ENCODE measurements at regions not wholly inside any gene's neighbourhood (a gene's known extent, or its start where the extent isn't known, plus 50 kb on each side); places are given as distances from the start of the nearest gene placed in this dataset.
"Not testable (repeated sequence)": the region's sequence is repeated elsewhere in the genome, so short reads cannot be mapped to it uniquely, and the experiment has no call there.

DNA sequence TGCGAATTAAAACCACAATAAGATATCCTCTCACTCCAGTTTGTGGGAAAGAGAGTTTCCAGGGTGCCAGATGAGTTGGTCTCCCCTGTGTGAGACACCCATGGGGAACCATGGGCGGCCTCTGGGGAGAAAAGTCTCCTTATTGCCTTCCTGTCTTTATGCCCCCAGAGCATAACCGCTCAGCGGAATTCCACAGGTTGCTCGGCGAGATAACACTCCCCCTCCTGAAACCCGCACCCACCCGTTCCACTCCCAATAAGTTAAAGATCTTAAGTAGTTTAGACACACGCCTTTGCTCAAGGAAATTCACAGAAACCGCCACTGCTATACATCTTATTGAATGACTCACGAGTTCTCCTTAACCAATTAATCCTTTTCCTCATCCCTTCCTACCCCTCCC lies 1361.6 kb downstream of the CDH11 start:
- not testable (repeated sequence) for TF ChIP-seq EP300 (conservative IDR thresholded peaks at IDR 0.05; ENCODE audit: poor library complexity, severe bottlenecking); EZH2 (IDR thresholded peaks at IDR 0.05; ENCODE audit: borderline replicate concordance, insufficient read depth, low read length, poor library complexity, severe bottlenecking); POLR2AphosphoS5 (IDR thresholded peaks at IDR 0.05)
- TF ChIP-seq, protein P1, sequence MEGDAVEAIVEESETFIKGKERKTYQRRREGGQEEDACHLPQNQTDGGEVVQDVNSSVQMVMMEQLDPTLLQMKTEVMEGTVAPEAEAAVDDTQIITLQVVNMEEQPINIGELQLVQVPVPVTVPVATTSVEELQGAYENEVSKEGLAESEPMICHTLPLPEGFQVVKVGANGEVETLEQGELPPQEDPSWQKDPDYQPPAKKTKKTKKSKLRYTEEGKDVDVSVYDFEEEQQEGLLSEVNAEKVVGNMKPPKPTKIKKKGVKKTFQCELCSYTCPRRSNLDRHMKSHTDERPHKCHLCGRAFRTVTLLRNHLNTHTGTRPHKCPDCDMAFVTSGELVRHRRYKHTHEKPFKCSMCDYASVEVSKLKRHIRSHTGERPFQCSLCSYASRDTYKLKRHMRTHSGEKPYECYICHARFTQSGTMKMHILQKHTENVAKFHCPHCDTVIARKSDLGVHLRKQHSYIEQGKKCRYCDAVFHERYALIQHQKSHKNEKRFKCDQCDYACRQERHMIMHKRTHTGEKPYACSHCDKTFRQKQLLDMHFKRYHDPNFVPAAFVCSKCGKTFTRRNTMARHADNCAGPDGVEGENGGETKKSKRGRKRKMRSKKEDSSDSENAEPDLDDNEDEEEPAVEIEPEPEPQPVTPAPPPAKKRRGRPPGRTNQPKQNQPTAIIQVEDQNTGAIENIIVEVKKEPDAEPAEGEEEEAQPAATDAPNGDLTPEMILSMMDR (IDR thresholded peaks at IDR 0.05; ENCODE audit: poor library complexity, severe bottlenecking), result not testable (repeated sequence)
